HG02840 (cell line): ENCODE measurements at regions not wholly inside any gene's neighbourhood (a gene's known extent, or its start where the extent isn't known, plus 50 kb on each side); places are given as distances from the start of the nearest gene placed in this dataset.

ENCODE experiments used
- ATAC-seq: cut with Tn5 transposase; IDR thresholded peaks from one replicate; pipeline ENCODE4 v1.9.1; 2021; ENCODE audit warnings: mild to moderate bottlenecking, moderate library complexity, moderate number of reproducible peaks; ENCODE audit not compliant: unreplicated experiment, low FRiP score

DNA sequence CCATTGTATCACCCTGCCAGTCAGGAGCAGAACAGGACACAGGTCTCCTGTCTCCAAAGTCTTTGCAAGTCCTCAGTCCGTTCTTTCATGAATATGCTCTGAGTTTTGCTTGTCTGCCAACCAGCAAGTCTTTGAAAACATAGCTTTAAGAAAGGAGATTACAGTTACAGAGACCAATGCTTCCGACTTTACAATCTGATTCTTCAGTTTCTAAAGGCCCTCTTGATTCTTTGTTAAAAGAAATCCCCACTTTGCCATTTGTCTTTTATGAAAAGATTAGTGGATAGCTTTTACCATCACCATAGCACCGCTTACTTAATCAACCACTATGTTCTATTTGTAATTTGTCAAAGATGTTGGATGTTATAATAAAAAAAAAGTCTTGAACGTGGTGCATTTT, 562.8 kb upstream of the BTBD3 start:
- no peak for ATAC-seq

GRCh38 chr20:11355345-11355744, 562.3 kb upstream of the BTBD3 start:
- no peak for ATAC-seq

DNA sequence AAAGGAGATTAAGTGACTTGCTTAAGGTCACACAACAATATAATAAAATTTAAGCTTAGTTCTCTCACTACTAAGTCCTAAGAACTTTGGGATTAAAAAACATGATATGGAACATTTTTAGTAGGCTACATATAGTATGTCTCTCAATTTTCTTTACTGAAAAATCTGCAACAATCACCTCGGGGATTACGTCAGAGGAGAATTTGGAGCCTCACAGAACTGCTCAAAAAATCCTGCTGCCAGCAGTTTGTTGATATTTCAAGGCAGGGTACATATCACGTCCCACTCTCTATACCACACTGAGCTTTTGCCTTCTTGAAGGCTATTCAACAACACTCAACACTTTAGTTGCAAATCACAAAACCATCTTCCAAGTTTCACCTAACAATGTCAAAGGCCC, 561.6 kb upstream of the BTBD3 start:
- ATAC-seq: no peak

DNA sequence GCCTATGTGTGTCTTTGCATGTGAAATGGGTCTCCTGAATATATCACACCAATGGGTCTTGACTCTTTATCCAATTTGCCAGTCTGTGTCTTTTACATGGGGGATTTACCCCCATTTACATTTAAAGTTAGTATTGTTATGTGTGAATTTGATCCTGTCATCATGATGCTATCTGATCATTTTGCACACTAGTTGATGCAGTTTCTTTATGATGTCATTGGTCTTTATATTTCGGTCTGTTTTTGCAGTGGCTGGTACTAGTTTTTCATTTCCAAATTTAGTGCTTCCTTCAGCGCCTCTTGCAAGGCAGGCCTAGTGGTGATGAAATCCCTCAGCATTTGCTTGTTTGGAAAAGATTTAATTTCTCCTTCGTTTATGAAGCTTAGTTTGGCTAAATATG, 555.2 kb upstream of the BTBD3 start:
- ATAC-seq: no peak

- no peak for ATAC-seq
Measured at GRCh38 chr20:11364736-11365135, 553.0 kb upstream of the BTBD3 start.

DNA sequence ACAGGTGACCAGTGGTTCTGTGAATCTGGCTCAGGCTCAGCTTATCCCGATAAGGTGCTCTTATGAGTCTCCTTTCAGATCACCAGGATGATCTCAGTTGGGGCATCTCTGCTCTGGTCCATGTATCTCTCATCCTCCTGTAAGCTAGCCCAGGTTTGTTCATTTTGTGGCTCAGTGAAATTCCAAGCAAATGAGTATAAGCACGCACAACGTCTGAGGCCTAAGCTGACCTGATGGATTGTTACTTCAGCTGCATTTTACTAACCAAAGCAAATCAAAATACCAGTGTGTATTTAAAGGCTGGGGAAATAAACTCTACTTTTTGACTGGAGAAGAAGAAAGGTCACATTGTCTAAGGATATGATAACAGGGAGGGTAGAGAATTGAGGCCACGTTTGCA, 551.0 kb upstream of the BTBD3 start:
- no peak for ATAC-seq

DNA sequence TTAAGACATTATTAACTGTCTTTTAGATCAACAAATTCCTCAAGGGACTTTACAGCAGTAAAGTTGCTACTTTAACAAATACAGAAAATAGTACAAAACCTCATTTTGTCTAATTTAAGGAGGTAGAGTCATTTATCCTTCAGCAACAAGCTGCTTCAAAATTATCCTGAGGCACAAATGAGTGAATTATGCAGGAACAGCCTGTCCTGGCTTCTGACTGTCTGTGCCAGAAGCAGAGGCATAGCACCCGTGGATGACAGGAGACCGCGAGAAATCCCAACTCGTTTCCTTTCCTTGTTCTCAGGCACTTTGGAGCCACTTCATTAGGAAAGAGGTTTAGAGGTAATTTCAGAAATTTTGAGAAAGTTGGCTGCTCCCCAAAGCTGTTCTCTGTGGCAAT, 549.2 kb upstream of the BTBD3 start:
- no peak for ATAC-seq

DNA sequence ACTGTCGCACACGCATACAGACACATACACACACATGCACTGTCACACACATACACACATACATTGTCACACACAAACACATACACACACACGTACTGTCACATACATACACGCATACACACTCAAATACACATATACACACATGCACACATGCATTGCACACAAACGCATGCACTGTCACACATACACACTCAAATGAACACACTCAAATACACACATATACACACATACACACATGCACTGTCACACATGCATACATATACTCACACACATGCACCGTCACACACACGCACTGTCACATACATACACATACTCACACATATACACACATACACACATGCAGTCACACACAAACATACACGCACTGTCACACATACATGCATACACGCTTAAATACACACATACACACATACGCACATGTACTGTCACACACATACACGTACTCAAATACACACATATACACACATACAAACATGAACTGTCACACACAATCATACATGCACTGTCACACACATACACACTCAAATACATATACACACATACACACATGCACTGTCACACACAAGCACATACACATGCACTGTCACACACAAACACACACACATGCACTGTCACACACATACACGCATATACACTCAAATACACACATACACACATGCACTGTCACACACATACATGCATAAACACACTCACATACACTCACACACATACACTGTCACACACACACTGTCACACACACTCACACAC, 548.6 kb upstream of the BTBD3 start:
- no peak for ATAC-seq

- ATAC-seq: no peak
Measured at GRCh38 chr20:11371831-11372230, 545.9 kb upstream of the BTBD3 start.

- no peak for ATAC-seq
Measured at GRCh38 chr20:11372876-11373790, 544.6 kb upstream of the BTBD3 start.

GRCh38 chr20:11375335-11375734, 542.4 kb upstream of the BTBD3 start:
- no peak for ATAC-seq

GRCh38 chr20:11375966-11376365, 541.7 kb upstream of the BTBD3 start:
- ATAC-seq: no peak

DNA sequence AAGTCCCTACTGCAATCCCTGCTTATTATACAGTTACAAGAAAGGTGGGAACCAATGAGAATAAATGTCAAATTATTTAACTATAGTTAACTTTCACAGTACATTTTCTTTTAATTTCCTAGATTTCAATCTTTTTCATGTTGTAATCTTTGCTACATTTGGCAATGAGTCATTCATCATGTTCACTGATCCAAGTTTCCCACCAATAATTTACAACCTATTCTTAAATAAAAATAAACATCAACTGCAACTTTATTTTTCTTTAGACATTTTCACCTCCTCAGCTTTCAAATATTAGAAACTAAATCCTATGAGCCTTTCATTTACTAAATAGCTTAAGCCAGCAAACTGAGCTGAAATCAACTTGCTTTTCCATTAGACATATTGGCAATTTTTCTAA, 541.3 kb upstream of the BTBD3 start:
- no peak for ATAC-seq

DNA sequence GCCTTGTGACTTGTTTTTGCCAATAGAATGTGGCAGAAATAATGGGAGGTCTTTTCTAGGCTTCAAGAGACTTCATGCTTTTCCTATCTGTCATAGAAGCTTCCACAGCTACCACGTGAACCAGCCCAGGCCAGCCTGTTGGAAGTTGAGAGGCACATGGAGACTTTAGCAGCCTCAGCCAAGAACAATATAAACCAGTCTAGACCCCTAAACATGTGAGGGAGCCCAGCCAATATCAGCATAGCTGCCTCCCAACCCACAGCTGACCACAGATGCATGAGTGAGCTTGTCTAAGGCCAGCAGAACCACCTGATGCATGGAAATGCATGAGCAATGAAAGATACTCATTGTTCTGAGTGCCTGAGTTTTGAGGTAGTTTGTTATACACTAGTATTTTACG, 540.7 kb upstream of the BTBD3 start:
- ATAC-seq: no peak

DNA sequence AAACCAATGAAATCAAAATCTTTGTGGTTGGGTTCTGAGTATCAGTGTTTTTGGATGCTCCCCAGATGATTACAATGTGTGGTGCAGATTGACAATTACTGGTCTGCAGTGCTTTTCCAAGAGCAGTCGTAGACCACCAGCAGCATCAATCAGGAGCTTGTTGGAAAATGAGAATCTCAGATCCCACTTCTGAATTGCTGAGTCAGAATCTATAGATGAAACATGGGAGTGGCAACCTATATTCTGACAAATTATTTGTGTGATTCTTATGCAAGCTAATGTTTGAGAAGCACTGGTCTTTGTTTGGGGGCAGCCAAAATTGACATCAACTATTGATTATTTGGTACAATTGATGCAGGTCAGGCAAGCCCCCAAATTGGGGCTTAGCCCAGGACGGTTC, 539.9 kb upstream of the BTBD3 start:
- ATAC-seq: no peak

- ATAC-seq: no peak
Measured at GRCh38 chr20:11378252-11378651, 539.4 kb upstream of the BTBD3 start.

DNA sequence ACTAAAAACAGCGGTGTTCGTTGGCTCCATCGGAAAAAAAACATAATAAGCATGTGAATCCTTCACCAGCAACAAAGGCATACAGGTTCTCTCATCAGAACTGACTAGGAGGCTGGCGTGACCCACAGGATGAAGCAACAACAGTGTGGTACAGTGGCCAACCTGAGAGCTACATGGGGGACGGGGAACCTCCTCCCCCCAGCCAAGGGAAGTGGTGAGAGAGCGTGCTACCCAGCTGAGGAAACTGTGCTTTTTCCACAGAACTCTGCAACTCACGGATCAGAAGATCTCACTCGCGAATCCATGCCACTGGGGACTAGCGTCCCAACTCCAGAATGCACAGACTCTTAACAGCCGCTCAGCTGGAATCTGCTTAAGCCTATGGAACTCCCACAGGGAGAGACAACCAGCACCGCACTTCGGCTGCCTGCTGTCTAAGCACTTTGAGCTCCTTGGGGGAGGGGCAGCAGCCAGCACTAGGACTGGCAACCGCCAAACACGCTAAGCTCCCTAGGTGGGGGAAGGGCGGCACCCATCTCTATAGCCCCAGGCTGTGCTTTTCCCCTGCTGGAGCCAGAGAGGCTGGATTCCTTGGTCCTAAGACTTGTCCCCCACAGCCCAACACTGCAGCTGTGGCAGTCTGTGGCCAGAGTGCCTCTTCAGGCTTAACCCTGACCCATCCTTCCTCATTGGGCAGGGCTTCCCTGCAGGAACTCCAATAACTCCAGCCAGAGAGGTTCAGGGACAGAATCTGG, 538.3 kb upstream of the BTBD3 start:
- no peak for ATAC-seq

- ATAC-seq: no peak
Measured at GRCh38 chr20:11380283-11380682, 537.4 kb upstream of the BTBD3 start.

- ATAC-seq: no peak
Measured at GRCh38 chr20:11387189-11387754, 530.4 kb upstream of the BTBD3 start.

DNA sequence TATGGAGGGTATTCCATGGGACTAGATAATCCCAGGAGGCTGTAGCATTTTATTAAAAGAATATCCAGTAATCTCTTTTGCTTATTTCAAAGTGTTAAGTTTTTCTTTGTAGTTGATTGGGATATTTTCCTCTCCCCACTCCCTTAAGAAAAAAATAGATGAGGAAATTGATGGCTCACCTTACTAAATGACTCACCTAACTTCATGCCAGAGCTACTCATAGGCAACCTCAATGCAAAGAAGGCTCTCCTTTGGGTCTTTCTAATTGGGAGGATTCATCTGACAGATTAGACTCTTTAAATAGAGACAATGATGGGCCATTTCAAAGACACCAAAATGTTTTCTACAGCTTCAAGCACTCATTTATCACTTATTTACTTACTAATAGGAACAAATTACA, 528.5 kb upstream of the BTBD3 start:
- ATAC-seq: no peak

GRCh38 chr20:11391591-11391990, 526.1 kb upstream of the BTBD3 start:
- ATAC-seq: no peak
